ENCODE measurements at regions not wholly inside any gene's neighbourhood (a gene's known extent, or its start where the extent isn't known, plus 50 kb on each side); places are given as distances from the start of the nearest gene placed in this dataset.

- TF ChIP-seq ZFP3 (tag by site-specific recombination; IDR thresholded peaks at IDR 0.05; ENCODE audit: low read depth) (no peak), ZNF596 (tag by site-specific recombination; IDR thresholded peaks at IDR 0.05) (peak; percentile 37; the same call in 1 of the 2 replicates), ZNF133 (tag by site-specific recombination; IDR thresholded peaks at IDR 0.05) (no peak), BCL11B (tag by site-specific recombination; IDR thresholded peaks at IDR 0.05; ENCODE audit: low read depth) (no peak), ZNF48 (tag by site-specific recombination; IDR thresholded peaks at IDR 0.05) (no peak), ZNF10 (tag by site-specific recombination; IDR thresholded peaks at IDR 0.05) (no peak), GFI1B (tag by site-specific recombination; IDR thresholded peaks at IDR 0.05) (no peak), PBX3 (CRISPR knock-in tag; IDR thresholded peaks at IDR 0.05) (no peak), OSR2 (tag by site-specific recombination; IDR thresholded peaks at IDR 0.05) (peak; percentile 73), OVOL3 (tag by site-specific recombination; IDR thresholded peaks at IDR 0.05) (0 out of 2 replicates have a peak, but pooled peaks have one; percentile 51), ZBTB8A (tag by site-specific recombination; IDR thresholded peaks at IDR 0.05) (no peak), ZNF449 (tag by site-specific recombination; IDR thresholded peaks at IDR 0.05) (no peak), WT1 (tag by site-specific recombination; IDR thresholded peaks at IDR 0.05) (peak; percentile 62; the same call in 1 of the 2 replicates), ZNF692 (tag by site-specific recombination; IDR thresholded peaks at IDR 0.05) (no peak), ZNF121 (tag by site-specific recombination; IDR thresholded peaks at IDR 0.05) (no peak), ZNF175 (tag by site-specific recombination; IDR thresholded peaks at IDR 0.05) (no peak), ZNF37A (tag by site-specific recombination; IDR thresholded peaks at IDR 0.05) (no peak), ZNF610 (tag by site-specific recombination; IDR thresholded peaks at IDR 0.05; ENCODE audit: borderline replicate concordance) (0 out of 2 replicates have a peak, but pooled peaks have one; percentile 47), ZNF223 (tag by site-specific recombination; IDR thresholded peaks at IDR 0.05) (no peak), ZFHX2 (tag by site-specific recombination; conservative IDR thresholded peaks at IDR 0.05) (no peak), ZIC2 (tag by site-specific recombination; IDR thresholded peaks at IDR 0.05) (no peak), GLI2 (tag by site-specific recombination; IDR thresholded peaks at IDR 0.05; ENCODE audit: borderline replicate concordance, low read depth) (peak; percentile 63; the same call in 1 of the 2 replicates), ZNF791 (tag by site-specific recombination; IDR thresholded peaks at IDR 0.05) (no peak), ZNF184 (tag by site-specific recombination; IDR thresholded peaks at IDR 0.05) (no peak), ZBTB17 (tag by site-specific recombination; IDR thresholded peaks at IDR 0.05) (no peak), ZNF114 (tag by site-specific recombination; IDR thresholded peaks at IDR 0.05) (no peak), GLI4 (tag by site-specific recombination; IDR thresholded peaks at IDR 0.05) (no peak), ZNF280D (tag by site-specific recombination; IDR thresholded peaks at IDR 0.05) (no peak), ZNF501 (tag by site-specific recombination; IDR thresholded peaks at IDR 0.05) (no peak)
- TF ChIP-seq, protein P1, sequence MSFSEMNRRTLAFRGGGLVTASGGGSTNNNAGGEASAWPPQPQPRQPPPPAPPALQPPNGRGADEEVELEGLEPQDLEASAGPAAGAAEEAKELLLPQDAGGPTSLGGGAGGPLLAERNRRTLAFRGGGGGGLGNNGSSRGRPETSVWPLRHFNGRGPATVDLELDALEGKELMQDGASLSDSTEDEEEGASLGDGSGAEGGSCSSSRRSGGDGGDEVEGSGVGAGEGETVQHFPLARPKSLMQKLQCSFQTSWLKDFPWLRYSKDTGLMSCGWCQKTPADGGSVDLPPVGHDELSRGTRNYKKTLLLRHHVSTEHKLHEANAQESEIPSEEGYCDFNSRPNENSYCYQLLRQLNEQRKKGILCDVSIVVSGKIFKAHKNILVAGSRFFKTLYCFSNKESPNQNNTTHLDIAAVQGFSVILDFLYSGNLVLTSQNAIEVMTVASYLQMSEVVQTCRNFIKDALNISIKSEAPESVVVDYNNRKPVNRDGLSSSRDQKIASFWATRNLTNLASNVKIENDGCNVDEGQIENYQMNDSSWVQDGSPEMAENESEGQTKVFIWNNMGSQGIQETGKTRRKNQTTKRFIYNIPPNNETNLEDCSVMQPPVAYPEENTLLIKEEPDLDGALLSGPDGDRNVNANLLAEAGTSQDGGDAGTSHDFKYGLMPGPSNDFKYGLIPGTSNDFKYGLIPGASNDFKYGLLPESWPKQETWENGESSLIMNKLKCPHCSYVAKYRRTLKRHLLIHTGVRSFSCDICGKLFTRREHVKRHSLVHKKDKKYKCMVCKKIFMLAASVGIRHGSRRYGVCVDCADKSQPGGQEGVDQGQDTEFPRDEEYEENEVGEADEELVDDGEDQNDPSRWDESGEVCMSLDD (tag by site-specific recombination; IDR thresholded peaks at IDR 0.05), result no peak
- TF ChIP-seq, protein P2, sequence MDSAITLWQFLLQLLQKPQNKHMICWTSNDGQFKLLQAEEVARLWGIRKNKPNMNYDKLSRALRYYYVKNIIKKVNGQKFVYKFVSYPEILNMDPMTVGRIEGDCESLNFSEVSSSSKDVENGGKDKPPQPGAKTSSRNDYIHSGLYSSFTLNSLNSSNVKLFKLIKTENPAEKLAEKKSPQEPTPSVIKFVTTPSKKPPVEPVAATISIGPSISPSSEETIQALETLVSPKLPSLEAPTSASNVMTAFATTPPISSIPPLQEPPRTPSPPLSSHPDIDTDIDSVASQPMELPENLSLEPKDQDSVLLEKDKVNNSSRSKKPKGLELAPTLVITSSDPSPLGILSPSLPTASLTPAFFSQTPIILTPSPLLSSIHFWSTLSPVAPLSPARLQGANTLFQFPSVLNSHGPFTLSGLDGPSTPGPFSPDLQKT (IDR thresholded peaks at IDR 0.05; ENCODE audit: borderline replicate concordance, low read depth, low read length), result no peak
Observed at GRCh38 chr3:159045279-159045885, 243.5 kb downstream of the MFSD1 start (continued).

Data from HEK293 (cell line).